ENCODE measurements at regions not wholly inside any gene's neighbourhood (a gene's known extent, or its start where the extent isn't known, plus 50 kb on each side); places are given as distances from the start of the nearest gene placed in this dataset.

DNA sequence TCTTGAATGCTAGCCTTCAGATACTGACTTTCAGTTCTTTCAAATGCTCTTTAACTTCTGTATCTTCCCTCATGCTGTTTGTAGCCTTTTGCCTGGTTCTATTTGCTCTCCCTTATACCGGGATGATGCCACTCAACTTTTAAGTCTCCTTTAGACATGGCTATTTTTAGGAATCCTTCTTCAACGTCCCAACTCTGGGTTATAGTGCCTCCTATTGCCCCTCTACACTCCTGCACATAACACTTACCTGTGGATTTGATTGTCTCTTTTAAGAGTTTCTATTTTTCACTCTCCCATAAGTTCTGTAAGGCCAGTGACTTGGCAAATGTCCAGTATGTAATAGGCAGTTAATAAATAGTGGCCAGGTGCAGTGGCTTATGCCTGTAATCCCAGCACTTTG, 343.0 kb downstream of the KLF5 start:
- Histone ChIP-seq H3K4me1 (ENCODE audit: control insufficient read depth, insufficient read depth, low read length) (peaks cover 1% of the 10 kb centered on the region; the same call in 1 of the 2 replicates), H3K9ac (ENCODE audit: low read depth, low read length) (no peak overlapping the region), H4K5ac (ENCODE audit: low read depth, low read length) (no peak overlapping the region), H2BK20ac (ENCODE audit: low read depth, low read length) (no peak overlapping the region), H2BK120ac (ENCODE audit: low read depth, low read length) (no peak overlapping the region), H2AK5ac (ENCODE audit: low read depth, low read length) (no peak overlapping the region), H4K8ac (ENCODE audit: low read depth in 2 of 2, low read length in 2 of 2) (no peak overlapping the region), H2BK15ac (ENCODE audit: low read depth, low read length) (no peak overlapping the region), H3K27me3 (ENCODE audit: control insufficient read depth, insufficient read depth, low read length) (peaks cover 10% of the 10 kb centered on the region), H3K27ac (ENCODE audit: insufficient read depth, low read length) (no peak overlapping the region), H3K9me3 (ENCODE audit: control insufficient read depth, insufficient read depth, low read length) (no peaks in the 10 kb centered on the region), H2AFZ (replicated peaks; ENCODE audit: low read length, poor library complexity) (no peak overlapping the region), H4K20me1 (ENCODE audit: insufficient read depth, low read length) (no peaks in the 10 kb centered on the region), H3K56ac (ENCODE audit: extremely low read depth, insufficient read depth, low read length) (no peak overlapping the region), H2BK5ac (ENCODE audit: low read depth, low read length, poor library complexity, severe bottlenecking) (no peak overlapping the region), H3K4ac (ENCODE audit: low read depth, low read length) (no peak overlapping the region), H3K14ac (replicated peaks; ENCODE audit: low read depth, low read length) (no peak overlapping the region), H3K79me1 (ENCODE audit: low read depth in 1 of 2, low read length in 2 of 2) (no peaks in the 10 kb centered on the region), H3K4me2 (ENCODE audit: low read depth, low read length) (no peak overlapping the region), H3K23ac (ENCODE audit: low read depth, low read length) (no peak overlapping the region), H4K91ac (ENCODE audit: insufficient read depth, low read depth, low read length) (no peak overlapping the region), H3K36me3 (ENCODE audit: control insufficient read depth, insufficient read depth, low read length) (no peaks in the 10 kb centered on the region), H2AK9ac (replicated peaks; ENCODE audit: low read depth, low read length, poor library complexity) (no peak overlapping the region), H3K9me1 (ENCODE audit: insufficient read depth, low read length) (no peaks in the 10 kb centered on the region), H3K4me3 (ENCODE audit: insufficient read depth, low read depth, low read length) (no peak overlapping the region), H3K18ac (ENCODE audit: low read depth, low read length) (no peak overlapping the region)
- in situ Hi-C loops (cut with MboI; ENCODE audit: low sequenced_read_pairs) (no loop called here), dilution Hi-C loops (cut with HindIII; ENCODE audit: low sequenced_read_pairs, unreplicated experiment) (no loop called here), intact Hi-C loops (cut with micrococcal nuclease) (no loop called here)
- TF ChIP-seq MAZ (IDR thresholded peaks at IDR 0.05; ENCODE audit: borderline replicate concordance, low read depth, low read length): no peak
- TF ChIP-seq NFE2L2 (IDR thresholded peaks at IDR 0.05; ENCODE audit: low read depth, low read length): no peak
- no peak for TF ChIP-seq CHD1 (IDR thresholded peaks at IDR 0.05; ENCODE audit: low read depth, low read length)
- no peak for TF ChIP-seq MAFK (IDR thresholded peaks at IDR 0.05; ENCODE audit: low read depth, low read length)
- no peak for TF ChIP-seq POLR2A (IDR thresholded peaks at IDR 0.05; ENCODE audit: low read depth, low read length)
- TF ChIP-seq, protein P1, sequence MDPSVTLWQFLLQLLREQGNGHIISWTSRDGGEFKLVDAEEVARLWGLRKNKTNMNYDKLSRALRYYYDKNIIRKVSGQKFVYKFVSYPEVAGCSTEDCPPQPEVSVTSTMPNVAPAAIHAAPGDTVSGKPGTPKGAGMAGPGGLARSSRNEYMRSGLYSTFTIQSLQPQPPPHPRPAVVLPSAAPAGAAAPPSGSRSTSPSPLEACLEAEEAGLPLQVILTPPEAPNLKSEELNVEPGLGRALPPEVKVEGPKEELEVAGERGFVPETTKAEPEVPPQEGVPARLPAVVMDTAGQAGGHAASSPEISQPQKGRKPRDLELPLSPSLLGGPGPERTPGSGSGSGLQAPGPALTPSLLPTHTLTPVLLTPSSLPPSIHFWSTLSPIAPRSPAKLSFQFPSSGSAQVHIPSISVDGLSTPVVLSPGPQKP (IDR thresholded peaks at IDR 0.05; ENCODE audit: borderline replicate concordance, low read depth, low read length): no peak
- no peak for TF ChIP-seq RAD21 (IDR thresholded peaks at IDR 0.05; ENCODE audit: low read length)
- no peak for TF ChIP-seq FOS (IDR thresholded peaks at IDR 0.05; ENCODE audit: low read depth, low read length)
- TF ChIP-seq MXI1 (IDR thresholded peaks at IDR 0.05; ENCODE audit: borderline replicate concordance, low read depth, low read length): no peak
- no peak for TF ChIP-seq RCOR1 (IDR thresholded peaks at IDR 0.05; ENCODE audit: insufficient replicate concordance, low read length)
- no CpG with 5 or more reads among the region's 2 CpGs for WGBS, 2 experiments (ENCODE audit: extremely low coverage in 2 of 2, insufficient read length in 1 of 2)
- BruUV-seq (replicated peaks): no TSS peak
- CTCF ChIA-PET: no interaction called here
- POLR2A ChIA-PET (ENCODE audit: unreplicated experiment): no interaction called here
- no peak for ATAC-seq (ENCODE audit: low read depth)
- no peak for DNase-seq
